GM23338 (cell line): ENCODE measurements at regions not wholly inside any gene's neighbourhood (a gene's known extent, or its start where the extent isn't known, plus 50 kb on each side); places are given as distances from the start of the nearest gene placed in this dataset.

ENCODE experiments used
- ATAC-seq: fragments of 200-7000 bp; cut with Tn5 transposase; 3 replicates; pipeline ENCODE4 v1.9.1; 2020
- DNase-seq: peaks from one replicate; pipeline ENCODE4 v3.0.0-alpha.2; 2015; ENCODE audit warnings: low spot score
- H2AFZ ChIP-seq: fragments of 200-600 bp; sonication (generic); 2 replicates; pipeline ENCODE4 v1.8.0; 2016; ENCODE audit warnings: antibody characterized with exemption, mild to moderate bottlenecking, moderate library complexity
- H3F3A ChIP-seq: fragments of 200-600 bp; sonication (generic); replicated peaks from 2 replicates; pipeline ENCODE4 v1.8.0; 2017; ENCODE audit warnings: antibody characterized with exemption, mixed run types, low read depth
- H3K27ac ChIP-seq: fragments of 200-600 bp; sonication (generic); 2 replicates; pipeline ENCODE4 v1.6.1; 2016; ENCODE audit warnings: low read depth
- H3K27me3 ChIP-seq: fragments of 200-600 bp; sonication (generic); 2 replicates; pipeline ENCODE4 v1.8.0; 2016; ENCODE audit warnings: mild to moderate bottlenecking, mixed run types, moderate library complexity; ENCODE audit not compliant: insufficient read depth
- H3K36me3 ChIP-seq: fragments of 200-600 bp; sonication (generic); 2 replicates; pipeline ENCODE4 v1.8.0; 2016; ENCODE audit warnings: mild to moderate bottlenecking; ENCODE audit not compliant: insufficient read depth
- H3K4me1 ChIP-seq: fragments of 200-600 bp; sonication (generic); 2 replicates; pipeline ENCODE4 v1.8.0; 2016; ENCODE audit warnings: mild to moderate bottlenecking, moderate library complexity; ENCODE audit not compliant: insufficient read depth
- H3K4me2 ChIP-seq: fragments of 200-600 bp; sonication (generic); 2 replicates; pipeline ENCODE4 v1.7.1; 2017; ENCODE audit warnings: mixed run types
- H3K4me3 ChIP-seq: fragments of 200-600 bp; sonication (generic); 2 replicates; pipeline ENCODE4 v1.6.1; 2016; ENCODE audit warnings: mixed run types
- H3K79me2 ChIP-seq: fragments of 200-600 bp; sonication (generic); replicated peaks from 2 replicates; pipeline ENCODE4 v1.8.0; 2017; ENCODE audit warnings: mild to moderate bottlenecking; ENCODE audit not compliant: insufficient read depth
- H3K9me2 ChIP-seq: fragments of 200-600 bp; sonication (generic); 2 replicates; pipeline ENCODE4 v1.8.0; 2017; ENCODE audit not compliant: insufficient read depth
- H4K20me1 ChIP-seq: fragments of 200-600 bp; sonication (generic); replicated peaks from 2 replicates; pipeline ENCODE4 v1.8.0; 2017; ENCODE audit warnings: mild to moderate bottlenecking; ENCODE audit not compliant: insufficient read depth
- H3K27ac Mint-ChIP-seq: 2 replicates; pipeline ENCODE4 v1.8.0; 2020; ENCODE audit warnings: inconsistent platforms, mild to moderate bottlenecking, moderate library complexity, mixed read lengths
- H3K27me3 Mint-ChIP-seq: 3 replicates; pipeline ENCODE4 v1.8.0; 2022; ENCODE audit warnings: low read depth, mild to moderate bottlenecking, moderate library complexity, mixed read lengths, inconsistent platforms; ENCODE audit not compliant: insufficient read depth, poor library complexity
- H3K36me3 Mint-ChIP-seq: 3 replicates; pipeline ENCODE4 v1.8.0; 2021; ENCODE audit warnings: low read depth, mild to moderate bottlenecking, inconsistent platforms, moderate library complexity, mixed read lengths
- H3K4me1 Mint-ChIP-seq: 3 replicates; pipeline ENCODE4 v1.8.0; 2020; ENCODE audit warnings: mild to moderate bottlenecking, inconsistent platforms, mixed read lengths
- H3K4me3 Mint-ChIP-seq: 3 replicates; pipeline ENCODE4 v1.8.0; 2021; ENCODE audit warnings: moderate library complexity, mild to moderate bottlenecking, inconsistent platforms, mixed read lengths
- H3K9me3 Mint-ChIP-seq: 3 replicates; pipeline ENCODE4 v1.8.0; 2020; ENCODE audit warnings: moderate library complexity, mild to moderate bottlenecking, inconsistent platforms, mixed read lengths
- CTCF ChIP-seq, 2 experiments: fragments of 200-600 bp in 1 of 2; sonication (generic) in 1 of 2; conservative IDR thresholded peaks; 2 replicates each; pipeline versions ENCODE4 v1.5.1 to v1.6.1; 2016 to 2017; ENCODE audit warnings: antibody characterized with exemption in 2 of 2, low read depth in 2 of 2, mild to moderate bottlenecking in 2 of 2, moderate library complexity in 1 of 2
- EZH2 ChIP-seq: fragments of 200-600 bp; sonication (generic); IDR thresholded peaks from one replicate; pipeline ENCODE4 v1.8.0; 2017; ENCODE audit warnings: antibody characterized with exemption, mild to moderate bottlenecking, low read depth; ENCODE audit not compliant: unreplicated experiment
- EZH2phosphoT487 ChIP-seq: fragments of 200-600 bp; sonication (generic); IDR thresholded peaks from one replicate; pipeline ENCODE4 v1.8.1; 2018; ENCODE audit warnings: antibody characterized with exemption; ENCODE audit not compliant: unreplicated experiment
- JUNB ChIP-seq: IDR thresholded peaks from one replicate; pipeline ENCODE4 v1.6.1; 2016; ENCODE audit warnings: antibody characterized with exemption; ENCODE audit not compliant: unreplicated experiment
- NANOG ChIP-seq: IDR thresholded peaks from 2 replicates; pipeline ENCODE4 v1.6.1; 2016; ENCODE audit warnings: antibody characterized with exemption, borderline replicate concordance
- STAT1 ChIP-seq: IDR thresholded peaks from one replicate; pipeline ENCODE4 v1.6.1; 2016; ENCODE audit warnings: antibody characterized with exemption; ENCODE audit not compliant: unreplicated experiment
- ZNF114 ChIP-seq: fragments of 250-450 bp; sonication (Bioruptor Pico); IDR thresholded peaks from 2 replicates; pipeline ENCODE4 v1.5.0; 2020; ENCODE audit warnings: mild to moderate bottlenecking, moderate library complexity
- ZNF331 ChIP-seq: fragments of 250-450 bp; sonication (Bioruptor Pico); IDR thresholded peaks from 2 replicates; pipeline ENCODE4 v1.5.0; 2020; ENCODE audit warnings: low read depth, mild to moderate bottlenecking, moderate library complexity
- TF ChIP-seq, protein P1 (sequence below): IDR thresholded peaks from one replicate; pipeline ENCODE4 v1.6.1; 2018; ENCODE audit warnings: antibody characterized with exemption; ENCODE audit not compliant: unreplicated experiment
- TF ChIP-seq, protein P2 (sequence below): fragments of 250-450 bp; sonication (Bioruptor Pico); IDR thresholded peaks from 2 replicates; pipeline ENCODE4 v1.5.0; 2020; ENCODE audit warnings: mild to moderate bottlenecking, moderate library complexity

- H3F3A ChIP-seq, result no peaks in the 10 kb centered on the region
- H2AFZ ChIP-seq, result peak overlapping the region; percentile 35; the same call in 1 of the 2 replicates
- Mint-ChIP-seq H3K4me1 (peaks cover 22% of the 10 kb centered on the region; the same call in 2 of the 3 replicates), H3K9me3 (no peaks in the 10 kb centered on the region), H3K36me3 (no peaks in the 10 kb centered on the region), H3K4me3 (no peak overlapping the region), H3K27ac (no peak overlapping the region), H3K27me3 (no peaks in the 10 kb centered on the region)
- no peak overlapping the region for H3K27ac ChIP-seq
- DNase-seq (no peak), ATAC-seq (no peak)
- no peaks in the 10 kb centered on the region for H3K79me2 ChIP-seq
- peaks cover 5% of the 10 kb centered on the region for H3K4me1 ChIP-seq
- H3K4me2 ChIP-seq, result no peak overlapping the region
- TF ChIP-seq, protein P1, sequence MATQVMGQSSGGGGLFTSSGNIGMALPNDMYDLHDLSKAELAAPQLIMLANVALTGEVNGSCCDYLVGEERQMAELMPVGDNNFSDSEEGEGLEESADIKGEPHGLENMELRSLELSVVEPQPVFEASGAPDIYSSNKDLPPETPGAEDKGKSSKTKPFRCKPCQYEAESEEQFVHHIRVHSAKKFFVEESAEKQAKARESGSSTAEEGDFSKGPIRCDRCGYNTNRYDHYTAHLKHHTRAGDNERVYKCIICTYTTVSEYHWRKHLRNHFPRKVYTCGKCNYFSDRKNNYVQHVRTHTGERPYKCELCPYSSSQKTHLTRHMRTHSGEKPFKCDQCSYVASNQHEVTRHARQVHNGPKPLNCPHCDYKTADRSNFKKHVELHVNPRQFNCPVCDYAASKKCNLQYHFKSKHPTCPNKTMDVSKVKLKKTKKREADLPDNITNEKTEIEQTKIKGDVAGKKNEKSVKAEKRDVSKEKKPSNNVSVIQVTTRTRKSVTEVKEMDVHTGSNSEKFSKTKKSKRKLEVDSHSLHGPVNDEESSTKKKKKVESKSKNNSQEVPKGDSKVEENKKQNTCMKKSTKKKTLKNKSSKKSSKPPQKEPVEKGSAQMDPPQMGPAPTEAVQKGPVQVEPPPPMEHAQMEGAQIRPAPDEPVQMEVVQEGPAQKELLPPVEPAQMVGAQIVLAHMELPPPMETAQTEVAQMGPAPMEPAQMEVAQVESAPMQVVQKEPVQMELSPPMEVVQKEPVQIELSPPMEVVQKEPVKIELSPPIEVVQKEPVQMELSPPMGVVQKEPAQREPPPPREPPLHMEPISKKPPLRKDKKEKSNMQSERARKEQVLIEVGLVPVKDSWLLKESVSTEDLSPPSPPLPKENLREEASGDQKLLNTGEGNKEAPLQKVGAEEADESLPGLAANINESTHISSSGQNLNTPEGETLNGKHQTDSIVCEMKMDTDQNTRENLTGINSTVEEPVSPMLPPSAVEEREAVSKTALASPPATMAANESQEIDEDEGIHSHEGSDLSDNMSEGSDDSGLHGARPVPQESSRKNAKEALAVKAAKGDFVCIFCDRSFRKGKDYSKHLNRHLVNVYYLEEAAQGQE, result no peak
- no peak for TF ChIP-seq EZH2phosphoT487
- TF ChIP-seq EZH2, result no peak
- no peak for TF ChIP-seq ZNF114
- TF ChIP-seq NANOG, result no peak
- TF ChIP-seq STAT1, result no peak
- TF ChIP-seq, protein P2, sequence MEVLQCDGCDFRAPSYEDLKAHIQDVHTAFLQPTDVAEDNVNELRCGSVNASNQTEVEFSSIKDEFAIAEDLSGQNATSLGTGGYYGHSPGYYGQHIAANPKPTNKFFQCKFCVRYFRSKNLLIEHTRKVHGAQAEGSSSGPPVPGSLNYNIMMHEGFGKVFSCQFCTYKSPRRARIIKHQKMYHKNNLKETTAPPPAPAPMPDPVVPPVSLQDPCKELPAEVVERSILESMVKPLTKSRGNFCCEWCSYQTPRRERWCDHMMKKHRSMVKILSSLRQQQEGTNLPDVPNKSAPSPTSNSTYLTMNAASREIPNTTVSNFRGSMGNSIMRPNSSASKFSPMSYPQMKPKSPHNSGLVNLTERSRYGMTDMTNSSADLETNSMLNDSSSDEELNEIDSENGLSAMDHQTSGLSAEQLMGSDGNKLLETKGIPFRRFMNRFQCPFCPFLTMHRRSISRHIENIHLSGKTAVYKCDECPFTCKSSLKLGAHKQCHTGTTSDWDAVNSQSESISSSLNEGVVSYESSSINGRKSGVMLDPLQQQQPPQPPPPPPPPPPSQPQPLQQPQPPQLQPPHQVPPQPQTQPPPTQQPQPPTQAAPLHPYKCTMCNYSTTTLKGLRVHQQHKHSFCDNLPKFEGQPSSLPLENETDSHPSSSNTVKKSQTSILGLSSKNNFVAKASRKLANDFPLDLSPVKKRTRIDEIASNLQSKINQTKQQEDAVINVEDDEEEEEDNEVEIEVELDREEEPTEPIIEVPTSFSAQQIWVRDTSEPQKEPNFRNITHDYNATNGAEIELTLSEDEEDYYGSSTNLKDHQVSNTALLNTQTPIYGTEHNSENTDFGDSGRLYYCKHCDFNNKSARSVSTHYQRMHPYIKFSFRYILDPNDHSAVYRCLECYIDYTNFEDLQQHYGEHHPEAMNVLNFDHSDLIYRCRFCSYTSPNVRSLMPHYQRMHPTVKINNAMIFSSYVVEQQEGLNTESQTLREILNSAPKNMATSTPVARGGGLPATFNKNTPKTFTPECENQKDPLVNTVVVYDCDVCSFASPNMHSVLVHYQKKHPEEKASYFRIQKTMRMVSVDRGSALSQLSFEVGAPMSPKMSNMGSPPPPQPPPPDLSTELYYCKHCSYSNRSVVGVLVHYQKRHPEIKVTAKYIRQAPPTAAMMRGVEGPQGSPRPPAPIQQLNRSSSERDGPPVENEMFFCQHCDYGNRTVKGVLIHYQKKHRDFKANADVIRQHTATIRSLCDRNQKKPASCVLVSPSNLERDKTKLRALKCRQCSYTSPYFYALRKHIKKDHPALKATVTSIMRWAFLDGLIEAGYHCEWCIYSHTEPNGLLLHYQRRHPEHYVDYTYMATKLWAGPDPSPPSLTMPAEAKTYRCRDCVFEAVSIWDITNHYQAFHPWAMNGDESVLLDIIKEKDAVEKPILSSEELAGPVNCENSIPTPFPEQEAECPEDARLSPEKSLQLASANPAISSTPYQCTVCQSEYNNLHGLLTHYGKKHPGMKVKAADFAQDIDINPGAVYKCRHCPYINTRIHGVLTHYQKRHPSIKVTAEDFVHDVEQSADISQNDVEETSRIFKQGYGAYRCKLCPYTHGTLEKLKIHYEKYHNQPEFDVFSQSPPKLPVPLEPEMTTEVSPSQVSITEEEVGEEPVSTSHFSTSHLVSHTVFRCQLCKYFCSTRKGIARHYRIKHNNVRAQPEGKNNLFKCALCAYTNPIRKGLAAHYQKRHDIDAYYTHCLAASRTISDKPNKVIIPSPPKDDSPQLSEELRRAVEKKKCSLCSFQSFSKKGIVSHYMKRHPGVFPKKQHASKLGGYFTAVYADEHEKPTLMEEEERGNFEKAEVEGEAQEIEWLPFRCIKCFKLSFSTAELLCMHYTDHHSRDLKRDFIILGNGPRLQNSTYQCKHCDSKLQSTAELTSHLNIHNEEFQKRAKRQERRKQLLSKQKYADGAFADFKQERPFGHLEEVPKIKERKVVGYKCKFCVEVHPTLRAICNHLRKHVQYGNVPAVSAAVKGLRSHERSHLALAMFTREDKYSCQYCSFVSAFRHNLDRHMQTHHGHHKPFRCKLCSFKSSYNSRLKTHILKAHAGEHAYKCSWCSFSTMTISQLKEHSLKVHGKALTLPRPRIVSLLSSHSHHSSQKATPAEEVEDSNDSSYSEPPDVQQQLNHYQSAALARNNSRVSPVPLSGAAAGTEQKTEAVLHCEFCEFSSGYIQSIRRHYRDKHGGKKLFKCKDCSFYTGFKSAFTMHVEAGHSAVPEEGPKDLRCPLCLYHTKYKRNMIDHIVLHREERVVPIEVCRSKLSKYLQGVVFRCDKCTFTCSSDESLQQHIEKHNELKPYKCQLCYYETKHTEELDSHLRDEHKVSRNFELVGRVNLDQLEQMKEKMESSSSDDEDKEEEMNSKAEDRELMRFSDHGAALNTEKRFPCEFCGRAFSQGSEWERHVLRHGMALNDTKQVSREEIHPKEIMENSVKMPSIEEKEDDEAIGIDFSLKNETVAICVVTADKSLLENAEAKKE (CRISPR knock-in tag), result no peak
- no peak for TF ChIP-seq CTCF (conservative IDR thresholded peaks at IDR 0.05; ENCODE audit: low read depth in 2 of 2)
- TF ChIP-seq JUNB, result no peak
- TF ChIP-seq ZNF331 (CRISPR knock-in tag), result no peak
- no peaks in the 10 kb centered on the region for H4K20me1 ChIP-seq
- H3K9me2 ChIP-seq, result no peaks in the 10 kb centered on the region
- H3K4me3 ChIP-seq, result no peak overlapping the region
- no peaks in the 10 kb centered on the region for H3K27me3 ChIP-seq
- H3K36me3 ChIP-seq, result no peaks in the 10 kb centered on the region
These were observed 881.5 kb upstream of the SLC35B3 start for GRCh38 chr6:9316831-9317230.
